ENCODE measurements at regions not wholly inside any gene's neighbourhood (a gene's known extent, or its start where the extent isn't known, plus 50 kb on each side); places are given as distances from the start of the nearest gene placed in this dataset.

DNA sequence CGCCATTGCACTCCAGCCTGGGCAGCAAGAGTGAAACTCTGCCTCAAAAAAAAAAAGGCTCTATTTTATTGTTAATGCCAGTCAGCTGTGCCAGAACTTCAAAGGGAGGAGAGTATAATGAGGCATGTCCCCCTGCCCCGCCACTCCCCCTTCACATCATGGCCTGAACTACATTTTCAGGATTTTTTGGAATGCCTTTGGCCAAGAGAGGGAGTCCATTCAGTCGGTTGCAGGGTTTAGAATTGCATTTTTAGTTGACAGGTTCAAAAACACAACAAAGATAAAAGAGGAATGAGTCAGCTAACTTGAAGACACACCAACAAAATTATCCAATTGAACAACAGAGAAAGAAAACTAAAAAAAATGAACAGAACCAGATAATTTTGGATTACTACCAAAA is 59.1 kb downstream of the CEP43 start:
- Histone ChIP-seq H3K9me3 (no peaks in the 10 kb centered on the region), H3K4me1 (no peaks in the 10 kb centered on the region), H3K4me3 (no peak overlapping the region), H3K27me3 (ENCODE audit: low read depth) (no peaks in the 10 kb centered on the region), H3K36me3 (no peaks in the 10 kb centered on the region), H3K27ac (no peak overlapping the region)
- intact Hi-C loops (cut with DNase I): no loop called here
- ATAC-seq (no peak), DNase-seq (no peak)
- TF ChIP-seq, protein P1, sequence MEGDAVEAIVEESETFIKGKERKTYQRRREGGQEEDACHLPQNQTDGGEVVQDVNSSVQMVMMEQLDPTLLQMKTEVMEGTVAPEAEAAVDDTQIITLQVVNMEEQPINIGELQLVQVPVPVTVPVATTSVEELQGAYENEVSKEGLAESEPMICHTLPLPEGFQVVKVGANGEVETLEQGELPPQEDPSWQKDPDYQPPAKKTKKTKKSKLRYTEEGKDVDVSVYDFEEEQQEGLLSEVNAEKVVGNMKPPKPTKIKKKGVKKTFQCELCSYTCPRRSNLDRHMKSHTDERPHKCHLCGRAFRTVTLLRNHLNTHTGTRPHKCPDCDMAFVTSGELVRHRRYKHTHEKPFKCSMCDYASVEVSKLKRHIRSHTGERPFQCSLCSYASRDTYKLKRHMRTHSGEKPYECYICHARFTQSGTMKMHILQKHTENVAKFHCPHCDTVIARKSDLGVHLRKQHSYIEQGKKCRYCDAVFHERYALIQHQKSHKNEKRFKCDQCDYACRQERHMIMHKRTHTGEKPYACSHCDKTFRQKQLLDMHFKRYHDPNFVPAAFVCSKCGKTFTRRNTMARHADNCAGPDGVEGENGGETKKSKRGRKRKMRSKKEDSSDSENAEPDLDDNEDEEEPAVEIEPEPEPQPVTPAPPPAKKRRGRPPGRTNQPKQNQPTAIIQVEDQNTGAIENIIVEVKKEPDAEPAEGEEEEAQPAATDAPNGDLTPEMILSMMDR (IDR thresholded peaks at IDR 0.05): no peak

All from lower lobe of right lung (tissue), 2 donors.